ENCODE measurements at regions not wholly inside any gene's neighbourhood (a gene's known extent, or its start where the extent isn't known, plus 50 kb on each side); places are given as distances from the start of the nearest gene placed in this dataset.

GRCh38 chr2:2823061-2823753 is 492.1 kb upstream of the MYT1L start (continued):
- TF ChIP-seq CTCF (IDR thresholded peaks at IDR 0.05 in 2 of 3, conservative IDR thresholded peaks at IDR 0.05 in 1 of 3; ENCODE audit: borderline replicate concordance in 1 of 3, insufficient read depth in 1 of 3, low read depth in 2 of 3, low read length in 2 of 3), result no peak

- Histone ChIP-seq H3K79me2 (ENCODE audit: insufficient read depth, low read length) (no peaks in the 10 kb centered on the region), H4K20me1 (ENCODE audit: insufficient read depth) (no peaks in the 10 kb centered on the region), H2AFZ (ENCODE audit: low read depth, low read length, poor library complexity, severe bottlenecking) (no peak overlapping the region), H3K27ac (ENCODE audit: low read depth, low read length) (no peak overlapping the region), H3K27me3 (ENCODE audit: insufficient read depth, low read length) (no peaks in the 10 kb centered on the region), H3K4me2 (ENCODE audit: low read length) (no peak overlapping the region), H3K4me3 (replicated peaks in 1 of 2; ENCODE audit: low read depth in 1 of 2, low read length in 2 of 2) (no peak overlapping the region), H3K36me3 (ENCODE audit: control insufficient read depth in 1 of 2, insufficient read depth in 2 of 2, low read length in 2 of 2) (no peaks in the 10 kb centered on the region), H3K4me1 (ENCODE audit: control insufficient read depth in 1 of 2, insufficient read depth in 2 of 2, low read length in 2 of 2) (no peaks in the 10 kb centered on the region), H3K9me3 (ENCODE audit: control insufficient read depth in 1 of 2, insufficient read depth in 1 of 2, low read depth in 1 of 2, low read length in 2 of 2) (no peaks in the 10 kb centered on the region), H3K9ac (ENCODE audit: low read length) (no peak overlapping the region), H3K9me2 (ENCODE audit: insufficient read depth) (no peaks in the 10 kb centered on the region)
- intact Hi-C loops (cut with micrococcal nuclease), result no loop called here
- BruUV-seq (replicated peaks), result no TSS peak
- ATAC-seq (no peak), DNase-seq (ENCODE audit: low read depth, low spot score) (no peak)
- POLR2A ChIA-PET, result no interaction called here
- CTCF ChIA-PET, result no interaction called here
- TF ChIP-seq JUND (IDR thresholded peaks at IDR 0.05), result no peak
- TF ChIP-seq CBX3 (IDR thresholded peaks at IDR 0.05; ENCODE audit: low read depth), result no peak
- no peak for TF ChIP-seq EZH2phosphoT487 (IDR thresholded peaks at IDR 0.05; ENCODE audit: borderline replicate concordance)
- no peak for TF ChIP-seq SRF (IDR thresholded peaks at IDR 0.05; ENCODE audit: low read depth)
- no peak for TF ChIP-seq FOSL1 (IDR thresholded peaks at IDR 0.05; ENCODE audit: low read depth)
- no peak for TF ChIP-seq EZH2 (IDR thresholded peaks at IDR 0.05)
- no peak for TF ChIP-seq TCF7L2 (IDR thresholded peaks at IDR 0.05; ENCODE audit: borderline replicate concordance, extremely low read depth, insufficient read depth, insufficient read length)
- TF ChIP-seq POLR2A (IDR thresholded peaks at IDR 0.05; ENCODE audit: borderline replicate concordance, extremely low read depth, insufficient read depth, insufficient read length), result no peak
- TF ChIP-seq YY1 (IDR thresholded peaks at IDR 0.05; ENCODE audit: extremely low read depth, insufficient replicate concordance, low read depth, low read length), result no peak
- no peak for TF ChIP-seq ZBTB33 (IDR thresholded peaks at IDR 0.05; ENCODE audit: extremely low read depth, insufficient replicate concordance, low read length)
- no peak for TF ChIP-seq EGR1 (IDR thresholded peaks at IDR 0.05; ENCODE audit: low read depth)
- no peak for TF ChIP-seq ATF3 (IDR thresholded peaks at IDR 0.05)
- no peak for TF ChIP-seq REST (IDR thresholded peaks at IDR 0.05; ENCODE audit: low read depth)
- RAD21 ChIA-PET (ENCODE audit: low non-redundant PET in 1 of 2, low total read pairs in 2 of 2, uncharacterized antibody in 2 of 2, unreplicated experiment in 2 of 2), result no interaction called here
Observed at GRCh38 chr2:2822143-2822542, 491.1 kb upstream of the MYT1L start.

All from HCT116 (cell line).